ENCODE measurements at regions not wholly inside any gene's neighbourhood (a gene's known extent, or its start where the extent isn't known, plus 50 kb on each side); places are given as distances from the start of the nearest gene placed in this dataset.

DNA sequence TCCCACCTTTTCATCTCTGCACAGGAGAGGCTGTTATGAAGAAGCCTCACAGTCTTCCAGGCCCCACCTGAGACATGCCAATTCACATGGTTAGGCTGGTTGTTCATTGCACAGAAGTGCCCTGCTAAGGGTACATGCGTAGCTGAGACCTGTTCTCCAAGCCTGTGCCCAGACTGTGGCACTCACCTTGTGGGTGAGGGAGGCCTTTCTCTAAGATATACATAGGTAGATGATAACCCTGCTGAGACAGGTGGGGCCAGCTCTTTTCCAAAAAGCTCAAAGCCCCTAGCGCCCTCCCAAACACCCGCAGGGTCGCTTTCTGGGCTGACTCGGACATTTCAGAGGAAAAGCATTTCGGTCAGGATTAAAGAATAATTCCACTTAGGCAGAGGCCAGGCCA is 53.5 kb upstream of the ZNF507 start:
- Histone ChIP-seq H2AK5ac (ENCODE audit: low read depth, low read length) (no peak overlapping the region), H3K14ac (replicated peaks; ENCODE audit: low read depth, low read length) (no peak overlapping the region), H4K91ac (ENCODE audit: insufficient read depth, low read depth, low read length) (no peak overlapping the region), H2BK5ac (ENCODE audit: low read depth, low read length, poor library complexity, severe bottlenecking) (no peak overlapping the region), H3K4me3 (ENCODE audit: insufficient read depth, low read depth, low read length) (no peak overlapping the region), H2BK15ac (ENCODE audit: low read depth, low read length) (no peak overlapping the region), H3K18ac (ENCODE audit: low read depth, low read length) (no peak overlapping the region), H3K9me3 (ENCODE audit: control insufficient read depth, insufficient read depth, low read length) (no peaks in the 10 kb centered on the region), H3K79me1 (ENCODE audit: low read depth in 1 of 2, low read length in 2 of 2) (no peaks in the 10 kb centered on the region), H3K27ac (ENCODE audit: insufficient read depth, low read length) (no peak overlapping the region), H3K4me2 (ENCODE audit: low read depth, low read length) (no peak overlapping the region), H3K4me1 (ENCODE audit: control insufficient read depth, insufficient read depth, low read length) (no peaks in the 10 kb centered on the region), H2AFZ (replicated peaks; ENCODE audit: low read length, poor library complexity) (no peak overlapping the region), H2BK20ac (ENCODE audit: low read depth, low read length) (no peak overlapping the region), H4K20me1 (ENCODE audit: insufficient read depth, low read length) (no peaks in the 10 kb centered on the region), H3K56ac (ENCODE audit: extremely low read depth, insufficient read depth, low read length) (no peak overlapping the region), H3K23ac (ENCODE audit: low read depth, low read length) (no peak overlapping the region), H2AK9ac (replicated peaks; ENCODE audit: low read depth, low read length, poor library complexity) (no peak overlapping the region), H2BK120ac (ENCODE audit: low read depth, low read length) (no peak overlapping the region), H3K9me1 (ENCODE audit: insufficient read depth, low read length) (no peaks in the 10 kb centered on the region; the same call in 1 of the 2 replicates), H3K27me3 (ENCODE audit: control insufficient read depth, insufficient read depth, low read length) (no peaks in the 10 kb centered on the region; the same call in 1 of the 2 replicates), H3K4ac (ENCODE audit: low read depth, low read length) (no peak overlapping the region), H3K9ac (ENCODE audit: low read depth, low read length) (no peak overlapping the region), H4K8ac (ENCODE audit: low read depth in 2 of 2, low read length in 2 of 2) (no peak overlapping the region), H4K5ac (ENCODE audit: low read depth, low read length) (no peak overlapping the region), H3K36me3 (ENCODE audit: control insufficient read depth, insufficient read depth, low read length) (no peaks in the 10 kb centered on the region)
- no peak for DNase-seq
- CTCF ChIA-PET: no interaction called here
- BruUV-seq (replicated peaks): no TSS peak
- dilution Hi-C loops (cut with HindIII; ENCODE audit: low sequenced_read_pairs, unreplicated experiment) (no loop called here), in situ Hi-C loops (cut with MboI; ENCODE audit: low sequenced_read_pairs) (no loop called here), intact Hi-C loops (cut with micrococcal nuclease) (no loop called here)
- POLR2A ChIA-PET (ENCODE audit: unreplicated experiment): no interaction called here
- no peak for ATAC-seq (ENCODE audit: low read depth)
- WGBS, 2 experiments (ENCODE audit: extremely low coverage in 2 of 2, insufficient read length in 1 of 2): no CpG with 5 or more reads among the region's 6 CpGs
- TF ChIP-seq, protein P1, sequence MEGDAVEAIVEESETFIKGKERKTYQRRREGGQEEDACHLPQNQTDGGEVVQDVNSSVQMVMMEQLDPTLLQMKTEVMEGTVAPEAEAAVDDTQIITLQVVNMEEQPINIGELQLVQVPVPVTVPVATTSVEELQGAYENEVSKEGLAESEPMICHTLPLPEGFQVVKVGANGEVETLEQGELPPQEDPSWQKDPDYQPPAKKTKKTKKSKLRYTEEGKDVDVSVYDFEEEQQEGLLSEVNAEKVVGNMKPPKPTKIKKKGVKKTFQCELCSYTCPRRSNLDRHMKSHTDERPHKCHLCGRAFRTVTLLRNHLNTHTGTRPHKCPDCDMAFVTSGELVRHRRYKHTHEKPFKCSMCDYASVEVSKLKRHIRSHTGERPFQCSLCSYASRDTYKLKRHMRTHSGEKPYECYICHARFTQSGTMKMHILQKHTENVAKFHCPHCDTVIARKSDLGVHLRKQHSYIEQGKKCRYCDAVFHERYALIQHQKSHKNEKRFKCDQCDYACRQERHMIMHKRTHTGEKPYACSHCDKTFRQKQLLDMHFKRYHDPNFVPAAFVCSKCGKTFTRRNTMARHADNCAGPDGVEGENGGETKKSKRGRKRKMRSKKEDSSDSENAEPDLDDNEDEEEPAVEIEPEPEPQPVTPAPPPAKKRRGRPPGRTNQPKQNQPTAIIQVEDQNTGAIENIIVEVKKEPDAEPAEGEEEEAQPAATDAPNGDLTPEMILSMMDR (conservative IDR thresholded peaks at IDR 0.05; ENCODE audit: low read depth, low read length): no peak
- TF ChIP-seq RFX5 (IDR thresholded peaks at IDR 0.05; ENCODE audit: low read depth, low read length): no peak
- TF ChIP-seq MXI1 (IDR thresholded peaks at IDR 0.05; ENCODE audit: borderline replicate concordance, low read depth, low read length): no peak
- no peak for TF ChIP-seq POLR2A (IDR thresholded peaks at IDR 0.05; ENCODE audit: low read depth, low read length)
- TF ChIP-seq RAD21 (IDR thresholded peaks at IDR 0.05; ENCODE audit: low read length): no peak

Measured in IMR-90 (cell line).